Mesendoderm (in vitro differentiated cells): ENCODE measurements at regions not wholly inside any gene's neighbourhood (a gene's known extent, or its start where the extent isn't known, plus 50 kb on each side); places are given as distances from the start of the nearest gene placed in this dataset.

Experiments
- DNase-seq: peaks from one replicate; pipeline ENCODE4 v3.0.0; 2013
- H2AK5ac ChIP-seq: 2 replicates; pipeline ENCODE4 v1.6.1; 2013; ENCODE audit warnings: low read length, inconsistent platforms
- H2BK120ac ChIP-seq: 2 replicates; pipeline ENCODE4 v1.6.1; 2013; ENCODE audit warnings: low read depth, mild to moderate bottlenecking, low read length, moderate library complexity, mixed read lengths
- H2BK15ac ChIP-seq: replicated peaks from 2 replicates; pipeline ENCODE4 v1.6.1; 2013; ENCODE audit warnings: low read depth, mild to moderate bottlenecking, moderate library complexity
- H2BK5ac ChIP-seq: 2 replicates; pipeline ENCODE4 v1.6.1; 2013; ENCODE audit warnings: low read length, inconsistent platforms
- H3K18ac ChIP-seq: 2 replicates; pipeline ENCODE4 v1.6.1; 2013; ENCODE audit warnings: mild to moderate bottlenecking, low read length, mixed read lengths
- H3K23ac ChIP-seq: one replicate; pipeline ENCODE4 v1.6.1; 2013; ENCODE audit warnings: low read length
- H3K27ac ChIP-seq: 2 replicates; pipeline ENCODE4 v1.5.1; 2013; ENCODE audit warnings: low read depth, mild to moderate bottlenecking, inconsistent platforms, low read length, moderate library complexity
- H3K27me3 ChIP-seq: 2 replicates; pipeline ENCODE4 v1.6.1; 2013; ENCODE audit warnings: low read length, control low read depth, mild to moderate bottlenecking, inconsistent platforms; ENCODE audit not compliant: insufficient read depth, poor library complexity
- H3K36me3 ChIP-seq: 2 replicates; pipeline ENCODE4 v1.6.1; 2013; ENCODE audit warnings: low read length, inconsistent platforms; ENCODE audit not compliant: control insufficient read depth, insufficient read depth
- H3K4ac ChIP-seq: one replicate; pipeline ENCODE4 v1.6.1; 2013; ENCODE audit warnings: low read depth, mild to moderate bottlenecking, low read length, moderate library complexity
- H3K4me1 ChIP-seq: 2 replicates; pipeline ENCODE4 v1.6.1; 2013; ENCODE audit warnings: low read depth, low read length, inconsistent platforms; ENCODE audit not compliant: control insufficient read depth
- H3K4me2 ChIP-seq: 2 replicates; pipeline ENCODE4 v1.6.1; 2013; ENCODE audit warnings: low read length
- H3K4me3 ChIP-seq: 2 replicates; pipeline ENCODE4 v1.5.1; 2013; ENCODE audit warnings: mild to moderate bottlenecking, low read length
- H3K56ac ChIP-seq: one replicate; pipeline ENCODE4 v1.6.1; 2013; ENCODE audit warnings: low read length
- H3K79me1 ChIP-seq: 2 replicates; pipeline ENCODE4 v1.6.1; 2013; ENCODE audit warnings: low read length, inconsistent platforms
- H3K79me2 ChIP-seq: 2 replicates; pipeline ENCODE4 v1.6.1; 2013; ENCODE audit warnings: mild to moderate bottlenecking, low read length; ENCODE audit not compliant: control insufficient read depth, insufficient read depth
- H3K9ac ChIP-seq: 2 replicates; pipeline ENCODE4 v1.6.1; 2013; ENCODE audit warnings: low read length, inconsistent platforms
- H4K5ac ChIP-seq: one replicate; pipeline ENCODE4 v1.6.1; 2013; ENCODE audit warnings: low read length
- H4K8ac ChIP-seq: one replicate; pipeline ENCODE4 v1.6.1; 2013; ENCODE audit warnings: low read depth, mild to moderate bottlenecking, control low read depth, low read length, moderate library complexity
- WGBS: extraction: QIAGEN DNeasy Blood & Tissue Kit; methylation state at CpG from one replicate; pipeline ENCODE4 v1.1.7; 2013; ENCODE audit warnings: low lambda C conversion rate, missing lambda C conversion rate; ENCODE audit not compliant: insufficient coverage; ENCODE audit errors: extremely low coverage; 5-methylcytosine and 5-hydroxymethylcytosine counted together

GRCh38 chr21:35316933-35317332, 267.8 kb upstream of the RUNX1 start:
- Histone ChIP-seq H3K4me3 (no peak overlapping the region), H4K8ac (no peak overlapping the region), H3K56ac (no peak overlapping the region), H3K4me2 (no peak overlapping the region), H3K9ac (no peak overlapping the region), H3K79me1 (no peaks in the 10 kb centered on the region), H3K4ac (no peak overlapping the region), H3K79me2 (no peaks in the 10 kb centered on the region), H3K27ac (no peak overlapping the region), H3K4me1 (peaks cover 7% of the 10 kb centered on the region), H2AK5ac (peak overlapping the region; percentile 70), H3K23ac (no peak overlapping the region), H2BK5ac (no peak overlapping the region), H2BK120ac (no peak overlapping the region), H4K5ac (no peak overlapping the region), H3K18ac (no peak overlapping the region), H3K36me3 (no peaks in the 10 kb centered on the region), H3K27me3 (no peaks in the 10 kb centered on the region), H2BK15ac (no peak overlapping the region)
- WGBS: no CpG with 5 or more reads among the region's 4 CpGs
- peak; percentile 54 for DNase-seq

GRCh38 chr21:35316456-35316855, 267.4 kb upstream of the RUNX1 start:
- no peak overlapping the region for H4K5ac ChIP-seq
- no peak overlapping the region for H4K8ac ChIP-seq
- H2AK5ac ChIP-seq: no peak overlapping the region
- H3K4me3 ChIP-seq: no peak overlapping the region
- no peaks in the 10 kb centered on the region for H3K79me1 ChIP-seq
- H3K56ac ChIP-seq: no peak overlapping the region
- H2BK5ac ChIP-seq: no peak overlapping the region
- no peaks in the 10 kb centered on the region for H3K27me3 ChIP-seq
- no peak overlapping the region for H3K23ac ChIP-seq
- H3K4me1 ChIP-seq: peaks cover 7% of the 10 kb centered on the region
- no peaks in the 10 kb centered on the region for H3K36me3 ChIP-seq
- H3K4me2 ChIP-seq: no peak overlapping the region
- H3K18ac ChIP-seq: no peak overlapping the region
- H3K4ac ChIP-seq: no peak overlapping the region
- H2BK15ac ChIP-seq: no peak overlapping the region
- H3K79me2 ChIP-seq: no peaks in the 10 kb centered on the region
- DNase-seq: no peak
- no peak overlapping the region for H3K27ac ChIP-seq
- H2BK120ac ChIP-seq: no peak overlapping the region
- H3K9ac ChIP-seq: no peak overlapping the region

- Histone ChIP-seq H4K8ac (no peak overlapping the region), H2BK120ac (no peak overlapping the region), H3K79me1 (no peaks in the 10 kb centered on the region), H3K79me2 (no peaks in the 10 kb centered on the region), H3K27me3 (no peaks in the 10 kb centered on the region), H3K4ac (no peak overlapping the region), H2BK15ac (no peak overlapping the region), H3K4me1 (peaks cover 7% of the 10 kb centered on the region), H2BK5ac (no peak overlapping the region), H3K4me3 (no peak overlapping the region), H2AK5ac (no peak overlapping the region), H4K5ac (no peak overlapping the region), H3K56ac (no peak overlapping the region), H3K36me3 (no peaks in the 10 kb centered on the region), H3K23ac (no peak overlapping the region), H3K27ac (no peak overlapping the region), H3K4me2 (no peak overlapping the region), H3K18ac (no peak overlapping the region), H3K9ac (no peak overlapping the region)
- peak; percentile 16 for DNase-seq
- no CpG with 5 or more reads among the region's 8 CpGs for WGBS
Observed at GRCh38 chr21:35314857-35315582, 265.9 kb upstream of the RUNX1 start.

GRCh38 chr21:35311985-35312384, 262.9 kb upstream of the RUNX1 start:
- Histone ChIP-seq H3K4ac (no peak overlapping the region), H4K8ac (no peak overlapping the region), H3K23ac (no peak overlapping the region), H2AK5ac (no peak overlapping the region), H3K79me1 (no peaks in the 10 kb centered on the region), H2BK15ac (no peak overlapping the region), H3K56ac (no peak overlapping the region), H3K18ac (no peak overlapping the region), H3K27ac (no peak overlapping the region), H3K27me3 (no peaks in the 10 kb centered on the region), H3K4me1 (peaks cover 4% of the 10 kb centered on the region), H4K5ac (no peak overlapping the region), H3K36me3 (no peaks in the 10 kb centered on the region), H3K4me2 (no peak overlapping the region), H2BK120ac (no peak overlapping the region), H3K4me3 (no peak overlapping the region), H3K9ac (no peak overlapping the region), H2BK5ac (no peak overlapping the region), H3K79me2 (no peaks in the 10 kb centered on the region)
- no peak for DNase-seq
- no CpG with 5 or more reads among the region's 3 CpGs for WGBS

GRCh38 chr21:35309316-35309715, 260.2 kb upstream of the RUNX1 start:
- H2BK5ac ChIP-seq: no peak overlapping the region
- H2AK5ac ChIP-seq: no peak overlapping the region
- no peak overlapping the region for H3K4me2 ChIP-seq
- no peak overlapping the region for H2BK15ac ChIP-seq
- H3K56ac ChIP-seq: no peak overlapping the region
- WGBS: no CpG with 5 or more reads among the region's 3 CpGs
- no peaks in the 10 kb centered on the region for H3K36me3 ChIP-seq
- H3K4ac ChIP-seq: no peak overlapping the region
- no peaks in the 10 kb centered on the region for H3K4me1 ChIP-seq
- no peak for DNase-seq
- no peaks in the 10 kb centered on the region for H3K79me1 ChIP-seq
- no peak overlapping the region for H3K23ac ChIP-seq
- H4K8ac ChIP-seq: no peak overlapping the region
- no peak overlapping the region for H2BK120ac ChIP-seq
- no peak overlapping the region for H3K18ac ChIP-seq
- no peak overlapping the region for H4K5ac ChIP-seq
- no peaks in the 10 kb centered on the region for H3K79me2 ChIP-seq
- H3K27me3 ChIP-seq: no peaks in the 10 kb centered on the region
- no peak overlapping the region for H3K4me3 ChIP-seq
- no peak overlapping the region for H3K27ac ChIP-seq
- no peak overlapping the region for H3K9ac ChIP-seq

- H2AK5ac ChIP-seq: no peak overlapping the region
- no peak overlapping the region for H3K4me2 ChIP-seq
- no peaks in the 10 kb centered on the region for H3K4me1 ChIP-seq
- H4K8ac ChIP-seq: no peak overlapping the region
- no peak overlapping the region for H3K27ac ChIP-seq
- no peak overlapping the region for H3K4me3 ChIP-seq
- no peak overlapping the region for H4K5ac ChIP-seq
- WGBS: no CpG with 5 or more reads among the region's 1 CpG
- H3K18ac ChIP-seq: no peak overlapping the region
- no peak overlapping the region for H3K4ac ChIP-seq
- H3K79me1 ChIP-seq: no peaks in the 10 kb centered on the region
- no peak overlapping the region for H2BK5ac ChIP-seq
- no peaks in the 10 kb centered on the region for H3K79me2 ChIP-seq
- no peak overlapping the region for H2BK120ac ChIP-seq
- no peak overlapping the region for H3K56ac ChIP-seq
- H3K9ac ChIP-seq: no peak overlapping the region
- no peak for DNase-seq
- no peak overlapping the region for H2BK15ac ChIP-seq
- no peaks in the 10 kb centered on the region for H3K27me3 ChIP-seq
- H3K23ac ChIP-seq: no peak overlapping the region
- no peaks in the 10 kb centered on the region for H3K36me3 ChIP-seq
Observed at GRCh38 chr21:35303085-35303484, 254.0 kb upstream of the RUNX1 start.
